Activated T-cell treated with anti-CD3 and anti-CD28 coated beads, Interleukin-2, amount 50 U/mL, for 72 hours (primary cell): ENCODE measurements at regions not wholly inside any gene's neighbourhood (a gene's known extent, or its start where the extent isn't known, plus 50 kb on each side); places are given as distances from the start of the nearest gene placed in this dataset.

ENCODE experiments used
- ATAC-seq, 2 donors: fragments of 150-1000 bp; cut with Tn5 transposase; replicated peaks in 1 of 2; 2 replicates each; pipeline ENCODE4 v1.10.0; 2021; ENCODE audit warnings: moderate library complexity in 2 of 2, mild to moderate bottlenecking in 1 of 2
- DNase-seq, 2 donors: peaks; one replicate each; pipeline ENCODE4 v3.0.0; 2021 to 2022; ENCODE audit warnings: mixed read lengths in 1 of 2
- H3K27ac Mint-ChIP-seq: one replicate; pipeline ENCODE4 v1.8.0; 2022; ENCODE audit warnings: mild to moderate bottlenecking, moderate library complexity, mixed read lengths
- H3K27me3 Mint-ChIP-seq: one replicate; pipeline ENCODE4 v1.8.0; 2022; ENCODE audit warnings: low read depth, mixed read lengths
- H3K36me3 Mint-ChIP-seq, 2 donors: one replicate each; pipeline ENCODE4 v1.8.0; 2022; ENCODE audit warnings: mixed read lengths in 2 of 2, mild to moderate bottlenecking in 1 of 2; ENCODE audit not compliant: insufficient read depth in 2 of 2
- H3K4me1 Mint-ChIP-seq: one replicate; pipeline ENCODE4 v1.8.0; 2022; ENCODE audit warnings: low read depth, mixed read lengths
- H3K4me3 Mint-ChIP-seq, 2 donors: one replicate each; pipeline ENCODE4 v1.8.0; 2022; ENCODE audit warnings: mild to moderate bottlenecking in 2 of 2, mixed read lengths in 2 of 2, moderate library complexity in 2 of 2
- H3K9me3 Mint-ChIP-seq, 2 donors: one replicate each; pipeline ENCODE4 v1.8.0; 2022; ENCODE audit warnings: mixed read lengths in 2 of 2

DNA sequence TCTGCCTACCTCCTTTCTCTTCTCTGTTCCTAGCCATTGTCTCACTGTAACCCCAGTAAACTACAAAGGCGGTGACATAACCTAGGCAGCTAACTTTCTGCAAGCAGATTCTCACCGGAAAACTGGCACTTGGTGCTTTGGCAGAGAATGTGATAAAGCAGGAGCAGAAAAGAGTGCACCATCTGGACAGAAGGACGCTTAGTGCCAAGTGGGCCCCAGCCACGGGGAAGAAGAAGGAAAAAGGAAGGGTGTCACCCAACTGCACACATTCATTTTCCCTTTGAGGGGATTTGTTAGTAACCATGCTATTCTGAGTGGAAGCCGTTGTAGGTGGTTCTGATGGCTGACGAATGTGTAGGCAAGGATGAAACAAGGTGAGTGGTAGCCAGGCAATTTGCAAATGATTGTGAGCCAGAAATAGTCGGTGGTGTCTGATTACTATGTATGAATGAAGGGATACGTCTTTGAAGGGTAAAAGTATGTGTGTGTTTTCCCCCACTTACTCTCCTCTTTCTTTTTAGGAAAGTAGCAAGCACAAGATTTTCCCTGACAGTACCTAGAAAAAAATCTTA, 148.3 kb upstream of the STXBP5 start:
- peaks cover 5% of the 10 kb centered on the region for H3K4me1 Mint-ChIP-seq
- no peaks in the 10 kb centered on the region for H3K27me3 Mint-ChIP-seq
- no peak for ATAC-seq
- no peak overlapping the region for H3K4me3 Mint-ChIP-seq
- DNase-seq = no peak
- peaks cover 0 to 2% of the 10 kb centered on the region in 2 donors for H3K36me3 Mint-ChIP-seq
- H3K27ac Mint-ChIP-seq = no peak overlapping the region
- no peaks in the 10 kb centered on the region for H3K9me3 Mint-ChIP-seq

DNA sequence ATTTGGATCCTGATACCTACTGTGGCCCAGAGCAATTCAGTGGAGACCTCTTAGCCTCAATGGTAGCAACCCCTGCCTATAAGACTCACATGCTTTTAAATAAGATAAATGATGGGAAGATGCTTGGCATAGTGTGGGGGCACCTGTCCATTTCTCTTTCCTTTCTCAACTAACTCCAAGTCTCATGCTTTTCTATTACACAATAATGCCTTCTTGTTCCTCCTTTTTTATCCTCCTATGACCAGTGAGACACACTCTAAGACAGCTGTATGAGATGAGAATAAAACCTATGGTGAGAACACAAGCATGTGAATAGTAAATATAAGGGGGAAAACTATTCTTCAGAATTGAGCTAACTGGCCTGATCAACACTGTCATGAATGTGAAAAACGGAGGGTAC, 147.0 kb upstream of the STXBP5 start:
- Mint-ChIP-seq H3K27ac (no peak overlapping the region), H3K4me3 (no peak overlapping the region), H3K36me3 (peaks cover 0 to 2% of the 10 kb centered on the region in 2 donors), H3K4me1 (peaks cover 5% of the 10 kb centered on the region), H3K9me3 (no peaks in the 10 kb centered on the region), H3K27me3 (no peaks in the 10 kb centered on the region)
- ATAC-seq (no peak), DNase-seq (no peak)

DNA sequence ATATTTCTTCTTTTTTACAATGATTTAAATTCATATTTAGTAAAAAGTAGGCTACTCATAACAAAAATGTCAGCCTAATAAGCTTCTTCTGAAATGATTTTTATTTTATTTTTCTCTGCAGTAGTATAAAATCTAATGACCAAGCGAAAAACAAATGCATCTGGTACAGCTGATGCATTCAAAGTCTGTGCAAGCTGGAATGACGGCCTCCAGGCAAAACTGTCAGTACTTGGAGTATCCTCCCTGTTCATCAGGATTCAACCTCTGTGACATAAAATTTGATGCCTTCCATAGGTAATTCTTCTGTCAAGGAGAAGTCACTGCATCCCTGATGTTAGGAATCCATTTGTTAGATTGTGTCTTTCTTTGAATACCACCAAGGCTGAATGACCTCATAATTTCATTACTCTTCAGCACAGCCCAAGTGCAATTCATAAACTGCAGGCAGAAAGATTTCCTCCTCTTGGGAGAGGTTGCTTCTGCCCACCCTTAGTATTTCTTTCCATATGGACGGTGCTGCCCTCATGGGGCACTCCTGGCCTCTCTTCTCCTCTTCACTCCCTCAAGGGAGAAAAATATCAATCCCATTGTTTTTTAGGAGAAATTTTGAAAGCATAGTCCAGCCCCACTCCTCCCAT, 146.4 kb upstream of the STXBP5 start:
- ATAC-seq (no peak), DNase-seq (no peak)
- H3K4me3 Mint-ChIP-seq = no peak overlapping the region
- H3K9me3 Mint-ChIP-seq = no peaks in the 10 kb centered on the region
- H3K4me1 Mint-ChIP-seq = peaks cover 5% of the 10 kb centered on the region
- no peak overlapping the region for H3K27ac Mint-ChIP-seq
- no peaks in the 10 kb centered on the region for H3K27me3 Mint-ChIP-seq
- H3K36me3 Mint-ChIP-seq = peaks cover 0 to 2% of the 10 kb centered on the region in 2 donors

- Mint-ChIP-seq H3K4me1 (peaks cover 5% of the 10 kb centered on the region), H3K36me3 (peaks cover 0 to 2% of the 10 kb centered on the region in 2 donors), H3K27ac (no peak overlapping the region), H3K9me3 (no peaks in the 10 kb centered on the region), H3K4me3 (no peak overlapping the region), H3K27me3 (no peaks in the 10 kb centered on the region)
- ATAC-seq (no peak), DNase-seq (no peak)
These were observed 145.3 kb upstream of the STXBP5 start for GRCh38 chr6:147058786-147059385.

DNA sequence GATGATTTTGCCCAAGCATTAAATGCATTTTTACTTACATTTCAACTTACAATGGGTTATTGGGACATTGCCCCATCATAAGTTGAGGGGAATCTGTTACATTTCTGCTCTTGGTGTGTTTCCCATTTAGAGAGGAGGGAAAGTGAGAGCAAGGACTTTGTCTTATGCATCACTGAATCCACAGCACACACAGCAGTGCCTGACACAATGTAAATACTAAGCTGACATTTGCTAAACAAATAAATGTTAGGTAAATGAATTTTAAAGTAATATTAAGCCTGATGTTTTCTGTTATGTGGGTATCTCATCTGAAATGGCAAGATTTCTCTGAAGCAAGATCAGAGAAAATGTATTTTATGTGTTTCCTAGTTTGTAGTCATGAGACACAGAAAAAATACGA, 143.6 kb upstream of the STXBP5 start:
- H3K4me3 Mint-ChIP-seq = no peak overlapping the region
- no peak for DNase-seq
- H3K27me3 Mint-ChIP-seq = no peaks in the 10 kb centered on the region
- ATAC-seq = no peak
- no peaks in the 10 kb centered on the region for H3K9me3 Mint-ChIP-seq
- no peak overlapping the region for H3K27ac Mint-ChIP-seq
- peaks cover 0 to 2% of the 10 kb centered on the region in 2 donors for H3K36me3 Mint-ChIP-seq
- H3K4me1 Mint-ChIP-seq = peaks cover 13% of the 10 kb centered on the region

DNA sequence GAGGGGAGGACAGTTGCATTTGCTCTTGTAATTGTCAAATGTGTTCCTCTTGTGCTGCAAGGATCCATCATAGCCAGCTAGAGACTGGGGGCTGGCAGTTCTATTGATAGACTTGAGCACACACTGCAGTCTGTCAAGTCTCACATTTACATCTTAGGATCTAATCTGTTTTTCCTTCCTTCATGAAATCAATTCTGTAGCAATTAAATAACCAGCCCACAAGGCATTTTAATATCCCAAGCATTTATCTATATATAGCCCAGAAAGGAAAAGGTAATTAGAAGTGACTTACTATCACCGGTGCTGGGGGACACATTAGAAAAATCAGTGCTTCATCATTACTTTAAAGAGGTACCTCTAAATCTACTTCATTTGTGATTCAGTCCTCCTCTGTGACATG, 143.0 kb upstream of the STXBP5 start:
- Mint-ChIP-seq H3K36me3 (peaks cover 0 to 2% of the 10 kb centered on the region in 2 donors), H3K9me3 (peaks cover 0 to 1% of the 10 kb centered on the region in 2 donors)

DNA sequence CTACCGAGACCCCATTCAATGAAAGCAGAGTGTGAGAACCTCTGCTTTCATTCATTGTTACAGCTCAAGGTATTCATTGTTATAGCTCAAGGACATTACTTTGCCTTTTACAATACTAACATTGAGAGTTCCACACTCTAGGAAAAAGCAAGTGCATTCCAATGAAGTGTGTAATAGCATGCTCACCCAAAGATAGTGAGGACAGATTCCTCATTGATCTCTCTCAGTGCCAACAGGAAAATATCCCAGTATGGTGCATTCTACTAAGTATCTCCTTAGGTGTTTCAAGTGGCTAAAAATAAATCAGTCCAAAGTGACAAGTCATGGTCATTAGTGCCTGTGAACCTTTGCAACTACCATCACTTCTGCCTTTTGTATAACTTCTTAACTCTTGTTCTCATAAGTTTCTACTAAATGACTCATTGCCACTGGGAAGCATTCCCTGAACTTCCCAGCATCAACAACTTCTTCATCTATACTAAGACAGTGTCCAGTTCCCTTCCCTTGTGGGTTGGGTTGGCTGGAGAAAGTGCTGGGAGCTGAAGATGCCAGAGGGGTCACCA, 140.7 kb upstream of the STXBP5 start:
- H3K27ac Mint-ChIP-seq = no peak overlapping the region

More for the DNA sequence above, 143.0 kb upstream of the STXBP5 start:
- no peak for DNase-seq
- Mint-ChIP-seq H3K27me3 (no peaks in the 10 kb centered on the region), H3K4me1 (peaks cover 11% of the 10 kb centered on the region), H3K27ac (no peak overlapping the region), H3K4me3 (no peak overlapping the region)
- no peak for ATAC-seq

GRCh38 chr6:147065786-147066185, 138.4 kb upstream of the STXBP5 start:
- ATAC-seq (no peak), DNase-seq (no peak)
- H3K36me3 Mint-ChIP-seq = peaks cover 0 to 3% of the 10 kb centered on the region in 2 donors
- H3K4me3 Mint-ChIP-seq = no peak overlapping the region
- H3K4me1 Mint-ChIP-seq = peaks cover 8% of the 10 kb centered on the region
- H3K27ac Mint-ChIP-seq = peak overlapping the region; percentile 54
- H3K27me3 Mint-ChIP-seq = no peaks in the 10 kb centered on the region
- H3K9me3 Mint-ChIP-seq = peaks cover 0 to 8% of the 10 kb centered on the region in 2 donors

More for the DNA sequence above, 140.7 kb upstream of the STXBP5 start:
- DNase-seq (no peak), ATAC-seq (no peak)
- Mint-ChIP-seq H3K27me3 (no peaks in the 10 kb centered on the region), H3K4me3 (no peak overlapping the region), H3K9me3 (peaks cover 0 to 3% of the 10 kb centered on the region in 2 donors), H3K36me3 (peaks cover 0 to 2% of the 10 kb centered on the region in 2 donors), H3K4me1 (peaks cover 8% of the 10 kb centered on the region)

DNA sequence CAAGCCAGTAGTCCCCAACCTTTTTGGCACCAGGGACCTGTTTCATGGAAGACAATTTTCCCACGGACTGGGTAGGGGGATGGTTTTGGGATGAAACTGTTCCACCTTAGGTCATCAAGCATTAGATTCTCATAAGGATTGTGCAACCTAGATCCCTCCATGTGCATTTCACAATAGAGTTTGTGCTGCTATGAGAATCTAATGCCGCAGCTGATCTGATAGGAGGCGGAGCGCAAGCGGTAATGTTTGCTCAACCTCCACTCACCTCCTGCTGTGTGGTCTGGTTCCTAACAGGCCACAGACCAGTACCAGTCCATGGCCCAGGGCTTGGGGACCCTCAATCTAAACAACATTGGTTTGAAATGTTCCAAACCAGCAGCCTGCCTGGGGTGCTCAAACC, 137.0 kb upstream of the STXBP5 start:
- DNase-seq = no peak
- H3K27ac Mint-ChIP-seq = no peak overlapping the region

GRCh38 chr6:147071776-147072175, 132.4 kb upstream of the STXBP5 start:
- Mint-ChIP-seq H3K27me3 (no peaks in the 10 kb centered on the region), H3K27ac (no peak overlapping the region), H3K4me1 (no peaks in the 10 kb centered on the region), H3K9me3 (peaks cover 0 to 5% of the 10 kb centered on the region in 2 donors), H3K4me3 (no peak overlapping the region), H3K36me3 (peaks cover 0 to 3% of the 10 kb centered on the region in 2 donors)
- ATAC-seq = no peak
- DNase-seq = no peak

More for the DNA sequence above, 137.0 kb upstream of the STXBP5 start:
- Mint-ChIP-seq H3K36me3 (peaks cover 0 to 3% of the 10 kb centered on the region in 2 donors), H3K4me1 (peaks cover 8% of the 10 kb centered on the region), H3K4me3 (no peak overlapping the region), H3K27me3 (no peaks in the 10 kb centered on the region), H3K9me3 (peaks cover 0 to 8% of the 10 kb centered on the region in 2 donors)
- ATAC-seq = no peak

DNA sequence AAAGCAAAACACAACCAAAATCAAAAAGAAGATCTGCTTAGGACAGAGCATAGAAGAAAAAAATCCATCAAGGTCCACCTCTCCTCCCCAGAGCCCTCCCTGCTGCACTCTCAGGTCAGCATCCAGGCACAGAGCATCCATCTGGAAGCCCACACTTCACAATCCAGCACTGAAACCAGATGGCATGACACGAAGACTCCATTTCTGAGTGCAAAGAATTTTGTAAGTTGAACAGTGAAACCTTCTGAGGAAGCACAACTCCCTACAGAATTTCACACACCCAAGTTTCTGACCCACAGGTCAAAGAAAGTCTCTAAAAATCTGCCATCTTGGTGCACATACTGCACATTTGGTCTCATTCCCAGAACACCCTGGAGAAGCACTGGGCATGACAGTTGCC, 128.8 kb upstream of the STXBP5 start:
- H3K27ac Mint-ChIP-seq = no peak overlapping the region
- H3K27me3 Mint-ChIP-seq = no peaks in the 10 kb centered on the region
- ATAC-seq = no peak
- peaks cover 0 to under 1% of the 10 kb centered on the region in 2 donors for H3K9me3 Mint-ChIP-seq
- no peaks in the 10 kb centered on the region for H3K36me3 Mint-ChIP-seq
- no peak for DNase-seq
- no peaks in the 10 kb centered on the region for H3K4me1 Mint-ChIP-seq
- H3K4me3 Mint-ChIP-seq = no peak overlapping the region

DNA sequence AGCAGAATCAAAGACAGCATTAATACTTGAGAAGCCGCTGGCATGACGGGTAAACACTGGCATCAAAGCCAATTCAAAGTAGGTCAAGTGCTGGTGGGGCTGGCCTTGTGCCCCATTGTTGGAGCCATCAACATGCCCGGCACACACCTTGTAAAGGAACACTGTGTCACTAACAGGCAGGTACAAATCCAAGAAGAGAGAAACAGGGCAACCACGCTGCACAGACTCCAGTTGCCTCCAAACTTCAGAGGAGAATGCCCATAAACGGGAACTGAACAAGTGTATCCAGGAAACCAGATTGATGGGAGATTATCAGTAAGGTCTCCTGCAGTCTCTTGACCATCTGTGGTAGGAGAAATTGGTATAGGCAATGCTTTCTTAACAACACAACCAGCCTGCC, 127.0 kb upstream of the STXBP5 start:
- Mint-ChIP-seq H3K27ac (no peak overlapping the region), H3K9me3 (no peaks in the 10 kb centered on the region), H3K4me3 (no peak overlapping the region), H3K36me3 (no peaks in the 10 kb centered on the region), H3K4me1 (no peaks in the 10 kb centered on the region), H3K27me3 (no peaks in the 10 kb centered on the region)
- ATAC-seq (no peak), DNase-seq (no peak)

DNA sequence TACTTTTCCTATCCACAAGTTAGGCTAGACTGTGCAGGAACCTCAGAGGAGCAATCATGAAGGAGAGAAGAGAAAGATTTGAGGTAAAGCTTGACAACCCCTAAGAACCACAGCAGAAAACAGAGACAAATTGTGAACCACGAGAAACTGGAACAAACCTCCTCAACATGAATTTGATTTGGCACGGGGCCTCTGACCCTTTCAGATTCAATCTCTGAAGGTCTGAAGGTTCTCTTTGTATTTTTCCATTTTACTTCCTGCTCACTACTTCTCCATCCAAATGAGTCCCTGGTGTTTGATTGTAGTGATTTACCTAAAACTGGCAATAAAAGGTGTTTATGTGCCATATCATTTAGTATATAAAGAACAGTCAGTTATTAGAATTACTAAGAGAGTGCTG, 126.1 kb upstream of the STXBP5 start:
- H3K9me3 Mint-ChIP-seq = no peaks in the 10 kb centered on the region
- no peak overlapping the region for H3K4me3 Mint-ChIP-seq
- ATAC-seq (no peak), DNase-seq (no peak)
- no peak overlapping the region for H3K27ac Mint-ChIP-seq
- H3K4me1 Mint-ChIP-seq = no peaks in the 10 kb centered on the region
- H3K36me3 Mint-ChIP-seq = no peaks in the 10 kb centered on the region
- no peaks in the 10 kb centered on the region for H3K27me3 Mint-ChIP-seq
